Gastroesophageal sphincter (tissue), 4 donors: ENCODE measurements at regions not wholly inside any gene's neighbourhood (a gene's known extent, or its start where the extent isn't known, plus 50 kb on each side); places are given as distances from the start of the nearest gene placed in this dataset.

Experiments used
- ATAC-seq: fragments of 150-250 bp; one replicate; pipeline ENCODE4 v1.9.1; 2016; ENCODE audit warnings: mild to moderate bottlenecking, moderate library complexity
- H3K27ac ChIP-seq, 4 donors: fragments of 200-600 bp; sonication (generic) in 3 of 4; 1 replicate in 3 of 4; 2 replicates in 1 of 4; pipeline ENCODE4 v1.5.1; 2016 to 2019
- H3K27me3 ChIP-seq: fragments of 200-600 bp; sonication (generic); one replicate; pipeline ENCODE4 v1.5.1; 2019
- H3K36me3 ChIP-seq, 2 donors: fragments of 200-600 bp; sonication (generic); one replicate each; pipeline ENCODE4 v1.5.1; 2019; ENCODE audit warnings: control low read depth in 1 of 2
- H3K4me1 ChIP-seq, 3 donors: fragments of 200-600 bp; sonication (generic); 1 replicate in 2 of 3; 2 replicates in 1 of 3; pipeline ENCODE4 v1.5.1; 2016 to 2019; ENCODE audit warnings: control low read depth in 2 of 3
- H3K4me3 ChIP-seq, 2 donors: fragments of 200-600 bp; sonication (generic); one replicate each; pipeline ENCODE4 v1.5.1; 2019; ENCODE audit warnings: mild to moderate bottlenecking in 1 of 2, moderate library complexity in 1 of 2
- H3K9me3 ChIP-seq, 3 donors: fragments of 200-600 bp; sonication (generic); one replicate each; pipeline ENCODE4 v1.5.1; 2017 to 2019; ENCODE audit warnings: control low read depth in 2 of 3
- CTCF ChIP-seq, 4 experiments: fragments of 200-600 bp in 2 of 4; fragments of 450-650 bp in 2 of 4; sonication (generic) in 1 of 4; IDR thresholded peaks; one replicate each; pipeline ENCODE4 v1.5.1; 2017 to 2019; ENCODE audit warnings: antibody characterized with exemption in 4 of 4, mild to moderate bottlenecking in 2 of 4, moderate library complexity in 2 of 4
- EP300 ChIP-seq: sonication (generic); formaldehyde crosslinking; IDR thresholded peaks from one replicate; pipeline ENCODE4 v1.6.1; 2017; ENCODE audit warnings: antibody characterized with exemption, mild to moderate bottlenecking
- POLR2A ChIP-seq, 2 donors: fragments of 450-650 bp; IDR thresholded peaks; one replicate each; pipeline ENCODE4 v1.6.1; 2017; ENCODE audit warnings: antibody characterized with exemption in 2 of 2, mild to moderate bottlenecking in 2 of 2, moderate library complexity in 1 of 2
- POLR2AphosphoS5 ChIP-seq: sonication (generic); formaldehyde crosslinking; IDR thresholded peaks from one replicate; pipeline ENCODE4 v1.6.1; 2017; ENCODE audit warnings: antibody characterized with exemption
- WGBS, 2 donors: methylation state at CpG; one replicate each; pipeline ENCODE4 v1.1.5; 2018; ENCODE audit warnings: low coverage in 1 of 2; 5-methylcytosine and 5-hydroxymethylcytosine counted together

- no peak overlapping the region for H3K27ac ChIP-seq
- no peaks in the 10 kb centered on the region for H3K9me3 ChIP-seq
- no peak overlapping the region for H3K4me3 ChIP-seq
- no peak for ATAC-seq
- 80 to 85% methylated on average over 2 of the region's 2 CpGs for WGBS, 2 donors
- no peaks in the 10 kb centered on the region for H3K27me3 ChIP-seq
- no peaks in the 10 kb centered on the region for H3K36me3 ChIP-seq
- no peaks in the 10 kb centered on the region for H3K4me1 ChIP-seq
- TF ChIP-seq EP300 (no peak), CTCF (IDR thresholded peaks at IDR 0.05) (peak in 1 of 4 experiments; percentile 20), POLR2A (IDR thresholded peaks at IDR 0.05) (no peak), POLR2AphosphoS5 (no peak)
These were observed 653.6 kb downstream of the NSUN3 start for GRCh38 chr3:94716326-94717018.

DNA sequence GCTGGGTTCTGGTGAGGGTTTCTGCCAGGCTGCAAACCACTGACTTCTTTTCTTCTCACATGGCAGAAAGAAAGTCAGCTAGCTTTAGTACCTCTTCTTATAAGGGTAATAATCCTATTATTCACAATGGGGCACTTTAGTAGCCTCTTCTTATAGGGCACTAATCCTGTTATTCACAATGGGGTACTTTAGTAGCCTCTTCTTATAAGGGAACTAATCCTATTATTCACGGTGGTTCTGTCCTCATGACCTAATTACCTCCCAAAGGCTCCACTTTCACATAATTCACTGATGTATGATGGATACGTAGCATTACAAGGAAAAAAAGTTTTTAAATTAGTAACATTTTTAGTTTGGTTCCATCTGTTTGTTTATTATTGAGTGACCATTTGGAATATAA, 671.3 kb downstream of the NSUN3 start:
- Histone ChIP-seq H3K27me3 (no peaks in the 10 kb centered on the region), H3K27ac (no peak overlapping the region), H3K4me3 (no peak overlapping the region), H3K36me3 (no peaks in the 10 kb centered on the region), H3K4me1 (no peaks in the 10 kb centered on the region), H3K9me3 (no peaks in the 10 kb centered on the region)
- no peak for TF ChIP-seq POLR2A (IDR thresholded peaks at IDR 0.05)
- no peak for TF ChIP-seq POLR2AphosphoS5
- no peak for TF ChIP-seq CTCF (IDR thresholded peaks at IDR 0.05)
- TF ChIP-seq EP300: no peak
- WGBS, 2 donors: 30 to 44% methylated on average over 2 of the region's 2 CpGs
- ATAC-seq: no peak

DNA sequence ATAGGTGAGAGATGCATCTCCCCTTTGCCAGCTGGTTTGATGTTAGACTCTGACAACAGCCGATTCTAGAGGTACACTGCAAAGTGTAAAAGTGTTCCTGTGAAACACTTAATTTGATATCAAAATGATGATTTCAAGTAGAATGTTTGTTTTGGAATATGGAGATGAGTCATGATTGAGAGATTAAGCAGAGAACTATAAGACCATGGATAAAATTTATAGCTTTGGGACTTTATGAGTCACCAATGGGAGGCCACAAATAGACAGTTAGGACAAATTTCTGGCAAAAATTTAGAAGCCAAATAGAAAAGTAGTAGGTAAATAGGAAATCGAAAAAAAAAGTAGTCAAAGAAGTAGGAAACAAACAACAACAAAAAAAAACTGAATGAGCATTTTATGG, 672.5 kb downstream of the NSUN3 start:
- WGBS, 2 donors: 83 to 91% methylated on average over 1 to 2 of the region's 2 CpGs

GRCh38 chr3:94737116-94737515, 674.3 kb downstream of the NSUN3 start:
- Histone ChIP-seq H3K27ac (no peak overlapping the region), H3K4me3 (no peak overlapping the region), H3K27me3 (no peaks in the 10 kb centered on the region), H3K36me3 (no peaks in the 10 kb centered on the region), H3K4me1 (no peaks in the 10 kb centered on the region), H3K9me3 (no peaks in the 10 kb centered on the region)
- ATAC-seq: no peak
- TF ChIP-seq POLR2AphosphoS5: no peak
- TF ChIP-seq EP300: no peak
- TF ChIP-seq CTCF (IDR thresholded peaks at IDR 0.05): no peak
- TF ChIP-seq POLR2A (IDR thresholded peaks at IDR 0.05): no peak
- 60 to 88% methylated on average over 2 of the region's 2 CpGs for WGBS, 2 donors

More for the DNA sequence above, 672.5 kb downstream of the NSUN3 start:
- no peak for ATAC-seq
- H3K4me1 ChIP-seq: no peaks in the 10 kb centered on the region
- no peak overlapping the region for H3K27ac ChIP-seq
- TF ChIP-seq POLR2A (IDR thresholded peaks at IDR 0.05) (no peak), EP300 (no peak), POLR2AphosphoS5 (no peak)
- no peak overlapping the region for H3K4me3 ChIP-seq
- no peaks in the 10 kb centered on the region for H3K27me3 ChIP-seq
- H3K9me3 ChIP-seq: no peaks in the 10 kb centered on the region
- H3K36me3 ChIP-seq: no peaks in the 10 kb centered on the region

DNA sequence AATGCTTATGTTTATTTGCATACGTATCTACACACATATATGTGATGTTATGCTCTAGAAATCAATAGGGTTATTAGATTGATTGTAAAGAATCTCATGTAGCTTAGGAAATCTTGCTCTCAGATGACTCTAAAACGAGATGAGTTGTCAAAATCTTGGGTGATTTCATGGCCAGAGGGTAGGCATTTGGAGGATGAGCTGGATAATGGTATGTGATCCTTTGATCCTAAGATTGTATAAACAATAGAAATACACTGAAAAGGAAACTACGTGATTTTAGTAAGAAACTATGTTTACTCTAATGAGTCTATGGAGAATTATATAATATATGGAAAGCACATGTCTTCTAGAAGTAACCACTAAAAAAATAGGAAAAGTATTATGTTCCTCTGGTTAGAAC, 676.6 kb downstream of the NSUN3 start:
- ATAC-seq: no peak
- H3K4me3 ChIP-seq: no peak overlapping the region
- no peaks in the 10 kb centered on the region for H3K27me3 ChIP-seq
- WGBS, 2 donors: 66 to 84% methylated on average over 3 of the region's 3 CpGs
- no peaks in the 10 kb centered on the region for H3K36me3 ChIP-seq
- H3K4me1 ChIP-seq: no peaks in the 10 kb centered on the region
- TF ChIP-seq POLR2AphosphoS5: no peak
- TF ChIP-seq POLR2A (IDR thresholded peaks at IDR 0.05): no peak
- no peak for TF ChIP-seq CTCF (IDR thresholded peaks at IDR 0.05)
- no peak for TF ChIP-seq EP300
- H3K9me3 ChIP-seq: no peaks in the 10 kb centered on the region
- H3K27ac ChIP-seq: no peak overlapping the region
